ENCODE measurements at regions not wholly inside any gene's neighbourhood (a gene's known extent, or its start where the extent isn't known, plus 50 kb on each side); places are given as distances from the start of the nearest gene placed in this dataset.
"Not testable (repeated sequence)": the region's sequence is repeated elsewhere in the genome, so short reads cannot be mapped to it uniquely, and the experiment has no call there.

DNA sequence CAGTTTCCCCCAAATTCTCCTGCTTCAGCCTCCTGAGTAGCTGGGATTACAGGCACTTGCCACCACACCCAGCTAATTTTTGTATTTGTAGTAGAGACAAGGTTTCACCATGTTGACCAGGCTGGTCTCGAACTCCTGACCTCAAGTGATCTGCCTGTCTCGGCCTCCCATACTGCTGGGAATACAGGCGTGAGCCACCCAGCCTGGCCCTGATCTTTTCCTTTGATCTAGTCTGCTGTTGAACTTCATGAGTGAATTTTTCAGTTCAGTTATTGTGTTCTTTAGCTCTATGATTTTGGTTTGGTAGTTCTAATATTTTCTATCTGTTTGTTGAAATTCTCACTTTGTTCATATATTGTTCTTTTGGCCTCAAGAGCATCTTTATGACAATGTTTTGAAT, 83.4 kb upstream of the RAP2C start:
- WGBS, 2 donors: 74 to 100% methylated on average over 3 of the region's 3 CpGs
- not testable (repeated sequence) for H3K9ac ChIP-seq (ENCODE audit: insufficient read depth in 1 of 2, low read length in 2 of 2); H3K9me3 ChIP-seq (ENCODE audit: control insufficient read depth in 4 of 4, insufficient read depth in 3 of 4, low read length in 3 of 4); ATAC-seq (ENCODE audit: insufficient read depth, low FRiP score); H3K4me1 ChIP-seq (ENCODE audit: control insufficient read depth in 5 of 5, insufficient read depth in 5 of 5, low read length in 5 of 5); H3K27ac ChIP-seq (ENCODE audit: low read depth in 1 of 2, low read length in 1 of 2); H3K36me3 ChIP-seq (ENCODE audit: control insufficient read depth in 4 of 4, insufficient read depth in 4 of 4, low read length in 4 of 4); H3K4me3 ChIP-seq; DNase-seq
- H3K27me3 ChIP-seq (ENCODE audit: control insufficient read depth in 3 of 3, insufficient read depth in 3 of 3, low read length in 2 of 3): peaks cover 0 to 13% (median 2%) of the 10 kb centered on the region in 3 donors

GRCh38 chrX:132294776-132295495, 75.7 kb upstream of the RAP2C start:
- no peak for DNase-seq
- H3K4me3 ChIP-seq: no peak overlapping the region
- no peak for ATAC-seq (ENCODE audit: insufficient read depth, low FRiP score)
- 86 to 100% methylated on average over 2 of the region's 2 CpGs for WGBS, 2 donors
- peaks cover 0 to 7% (median 0%) of the 10 kb centered on the region in 4 donors for H3K9me3 ChIP-seq (ENCODE audit: control insufficient read depth in 4 of 4, insufficient read depth in 3 of 4, low read length in 3 of 4)
- no peak overlapping the region for H3K27ac ChIP-seq (ENCODE audit: low read depth in 1 of 2, low read length in 1 of 2)
- H3K9ac ChIP-seq (ENCODE audit: insufficient read depth in 1 of 2, low read length in 2 of 2): no peak overlapping the region
- TF ChIP-seq, protein P1, sequence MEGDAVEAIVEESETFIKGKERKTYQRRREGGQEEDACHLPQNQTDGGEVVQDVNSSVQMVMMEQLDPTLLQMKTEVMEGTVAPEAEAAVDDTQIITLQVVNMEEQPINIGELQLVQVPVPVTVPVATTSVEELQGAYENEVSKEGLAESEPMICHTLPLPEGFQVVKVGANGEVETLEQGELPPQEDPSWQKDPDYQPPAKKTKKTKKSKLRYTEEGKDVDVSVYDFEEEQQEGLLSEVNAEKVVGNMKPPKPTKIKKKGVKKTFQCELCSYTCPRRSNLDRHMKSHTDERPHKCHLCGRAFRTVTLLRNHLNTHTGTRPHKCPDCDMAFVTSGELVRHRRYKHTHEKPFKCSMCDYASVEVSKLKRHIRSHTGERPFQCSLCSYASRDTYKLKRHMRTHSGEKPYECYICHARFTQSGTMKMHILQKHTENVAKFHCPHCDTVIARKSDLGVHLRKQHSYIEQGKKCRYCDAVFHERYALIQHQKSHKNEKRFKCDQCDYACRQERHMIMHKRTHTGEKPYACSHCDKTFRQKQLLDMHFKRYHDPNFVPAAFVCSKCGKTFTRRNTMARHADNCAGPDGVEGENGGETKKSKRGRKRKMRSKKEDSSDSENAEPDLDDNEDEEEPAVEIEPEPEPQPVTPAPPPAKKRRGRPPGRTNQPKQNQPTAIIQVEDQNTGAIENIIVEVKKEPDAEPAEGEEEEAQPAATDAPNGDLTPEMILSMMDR (IDR thresholded peaks at IDR 0.05; ENCODE audit: control extremely low read depth, extremely low read depth): no peak
- H3K36me3 ChIP-seq (ENCODE audit: control insufficient read depth in 4 of 4, insufficient read depth in 4 of 4, low read length in 4 of 4): no peaks in the 10 kb centered on the region
- H3K4me1 ChIP-seq (ENCODE audit: control insufficient read depth in 5 of 5, insufficient read depth in 5 of 5, low read length in 5 of 5): peaks cover 0 to 2% (median 0%) of the 10 kb centered on the region in 5 donors
- H3K27me3 ChIP-seq (ENCODE audit: control insufficient read depth in 3 of 3, insufficient read depth in 3 of 3, low read length in 2 of 3): peaks cover 0 to 18% (median 9%) of the 10 kb centered on the region in 3 donors

- peaks cover 0 to 2% (median 0%) of the 10 kb centered on the region in 5 donors for H3K4me1 ChIP-seq (ENCODE audit: control insufficient read depth in 5 of 5, insufficient read depth in 5 of 5, low read length in 5 of 5)
- TF ChIP-seq, protein P1 (IDR thresholded peaks at IDR 0.05; ENCODE audit: control extremely low read depth, extremely low read depth): no peak
- WGBS, 2 donors: 45 to 86% methylated on average over 1 of the region's 1 CpG
Observed at GRCh38 chrX:132294192-132294591, 74.9 kb upstream of the RAP2C start.

DNA sequence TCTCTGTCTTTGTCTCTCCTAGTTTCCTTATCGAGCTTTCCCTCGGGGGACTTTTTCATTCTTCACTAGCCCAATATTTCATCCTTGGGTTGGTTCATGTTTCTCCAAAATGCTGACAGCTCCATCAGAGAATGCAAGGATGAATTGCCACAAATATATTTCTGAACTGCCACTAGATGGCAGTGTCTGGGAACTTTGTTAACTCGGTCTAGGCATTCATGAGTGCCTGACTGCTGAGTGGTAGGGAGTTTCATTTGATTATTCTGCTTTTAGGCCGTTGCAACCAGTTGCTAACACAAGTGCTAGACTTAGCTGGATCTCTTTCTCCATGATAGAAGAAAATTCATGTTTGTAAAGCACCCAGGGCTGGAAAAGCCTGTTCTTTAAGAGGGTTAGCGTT, 73.5 kb upstream of the RAP2C start:
- 15 to 18% methylated on average over 5 of the region's 5 CpGs for WGBS, 2 donors
- Histone ChIP-seq H3K9me3 (ENCODE audit: control insufficient read depth in 4 of 4, insufficient read depth in 3 of 4, low read length in 3 of 4) (peaks cover 0 to 7% (median 0%) of the 10 kb centered on the region in 4 donors), H3K36me3 (ENCODE audit: control insufficient read depth in 4 of 4, insufficient read depth in 4 of 4, low read length in 4 of 4) (no peaks in the 10 kb centered on the region), H3K9ac (ENCODE audit: insufficient read depth in 1 of 2, low read length in 2 of 2) (peak overlapping the region in 1 of 2 donors; percentile 40), H3K27me3 (ENCODE audit: control insufficient read depth in 3 of 3, insufficient read depth in 3 of 3, low read length in 2 of 3) (peaks cover 0 to 12% (median 8%) of the 10 kb centered on the region in 3 donors), H3K27ac (ENCODE audit: low read depth in 1 of 2, low read length in 1 of 2) (no peak overlapping the region), H3K4me1 (ENCODE audit: control insufficient read depth in 5 of 5, insufficient read depth in 5 of 5, low read length in 5 of 5) (peaks cover 0 to 2% (median 0%) of the 10 kb centered on the region in 5 donors), H3K4me3 (no peak overlapping the region)
- peak; percentile 66 for ATAC-seq (ENCODE audit: insufficient read depth, low FRiP score)
- TF ChIP-seq, protein P1 (IDR thresholded peaks at IDR 0.05; ENCODE audit: control extremely low read depth, extremely low read depth): peak; percentile 27
- DNase-seq: peak; percentile 53 to 86 (median 72)

More at GRCh38 chrX:132294192-132294591, 74.9 kb upstream of the RAP2C start:
- no peak overlapping the region for H3K9ac ChIP-seq (ENCODE audit: insufficient read depth in 1 of 2, low read length in 2 of 2)
- H3K36me3 ChIP-seq (ENCODE audit: control insufficient read depth in 4 of 4, insufficient read depth in 4 of 4, low read length in 4 of 4): no peaks in the 10 kb centered on the region
- ATAC-seq (ENCODE audit: insufficient read depth, low FRiP score) (no peak), DNase-seq (peak in 2 of 3 donors; percentile 17 to 30)
- peaks cover 0 to 7% (median 0%) of the 10 kb centered on the region in 4 donors for H3K9me3 ChIP-seq (ENCODE audit: control insufficient read depth in 4 of 4, insufficient read depth in 3 of 4, low read length in 3 of 4)
- no peak overlapping the region for H3K27ac ChIP-seq (ENCODE audit: low read depth in 1 of 2, low read length in 1 of 2)
- H3K4me3 ChIP-seq: no peak overlapping the region
- H3K27me3 ChIP-seq (ENCODE audit: control insufficient read depth in 3 of 3, insufficient read depth in 3 of 3, low read length in 2 of 3): peaks cover 0 to 17% (median 9%) of the 10 kb centered on the region in 3 donors
